Liver (tissue), 8 donors: ENCODE measurements at regions not wholly inside any gene's neighbourhood (a gene's known extent, or its start where the extent isn't known, plus 50 kb on each side); places are given as distances from the start of the nearest gene placed in this dataset.
"Not testable (repeated sequence)": the region's sequence is repeated elsewhere in the genome, so short reads cannot be mapped to it uniquely, and the experiment has no call there.

Experiments used
- DNase-seq: peaks from one replicate; pipeline ENCODE4 v3.0.0-alpha.2; 2017; ENCODE audit warnings: low spot score
- H3K27ac ChIP-seq, 2 donors: one replicate each; pipeline ENCODE4 v1.7.0; 2013; ENCODE audit warnings: inconsistent platforms in 2 of 2, low read length in 2 of 2, control low read depth in 1 of 2, low read depth in 1 of 2, mild to moderate bottlenecking in 1 of 2
- H3K27me3 ChIP-seq, 4 donors: one replicate each; pipeline versions ENCODE4 v1.6.1 to v1.7.0; 2013; ENCODE audit warnings: low read length in 3 of 4, inconsistent platforms in 1 of 4, mild to moderate bottlenecking in 1 of 4, moderate library complexity in 1 of 4; ENCODE audit not compliant: control insufficient read depth in 4 of 4, insufficient read depth in 4 of 4
- H3K36me3 ChIP-seq, 4 donors: one replicate each; pipeline versions ENCODE4 v1.6.1 to v1.7.0; 2013; ENCODE audit warnings: low read length in 3 of 4, mild to moderate bottlenecking in 3 of 4, low read depth in 1 of 4, moderate library complexity in 1 of 4; ENCODE audit not compliant: control insufficient read depth in 4 of 4, insufficient read depth in 3 of 4
- H3K4me1 ChIP-seq, 4 donors: one replicate each; pipeline versions ENCODE4 v1.6.1 to v1.7.0; 2013; ENCODE audit warnings: low read length in 3 of 4, mild to moderate bottlenecking in 3 of 4, moderate library complexity in 1 of 4; ENCODE audit not compliant: control insufficient read depth in 4 of 4, insufficient read depth in 4 of 4
- H3K4me3 ChIP-seq, 3 donors: one replicate each; pipeline versions ENCODE4 v1.6.1 to v1.7.0; 2013; ENCODE audit warnings: low read length in 3 of 3, control low read depth in 1 of 3, low read depth in 1 of 3, mild to moderate bottlenecking in 1 of 3
- H3K9ac ChIP-seq, 2 donors: one replicate each; pipeline ENCODE4 v1.7.0; 2013; ENCODE audit warnings: low read length in 2 of 2, mild to moderate bottlenecking in 2 of 2, moderate library complexity in 2 of 2, control low read depth in 1 of 2, low read depth in 1 of 2
- H3K9me3 ChIP-seq, 4 donors: one replicate each; pipeline versions ENCODE4 v1.6.1 to v1.7.0; 2013; ENCODE audit warnings: low read length in 3 of 4; ENCODE audit not compliant: control insufficient read depth in 4 of 4
- FOXA1 ChIP-seq: IDR thresholded peaks from 2 replicates; pipeline ENCODE4 v1.6.1; 2016; ENCODE audit warnings: antibody characterized with exemption
- FOXA2 ChIP-seq: IDR thresholded peaks from 2 replicates; pipeline ENCODE4 v1.6.1; 2016; ENCODE audit warnings: antibody characterized with exemption
- GABPA ChIP-seq, 2 donors: IDR thresholded peaks in 1 of 2; conservative IDR thresholded peaks in 1 of 2; 2 replicates each; pipeline ENCODE4 v1.6.1; 2016; ENCODE audit warnings: antibody characterized with exemption in 2 of 2, mild to moderate bottlenecking in 1 of 2, moderate library complexity in 1 of 2
- HNF4A ChIP-seq, 2 donors: conservative IDR thresholded peaks; 2 replicates each; pipeline ENCODE4 v1.6.1; 2016; ENCODE audit warnings: antibody characterized with exemption in 2 of 2, mild to moderate bottlenecking in 2 of 2
- JUND ChIP-seq, 2 donors: IDR thresholded peaks; 2 replicates each; pipeline ENCODE4 v1.6.1; 2016; ENCODE audit warnings: antibody characterized with exemption in 2 of 2
- NR2F2 ChIP-seq: IDR thresholded peaks from 2 replicates; pipeline ENCODE4 v1.6.1; 2016; ENCODE audit warnings: antibody characterized with exemption
- RAD21 ChIP-seq, 2 donors: IDR thresholded peaks; 2 replicates each; pipeline ENCODE4 v1.6.1; 2016; ENCODE audit warnings: antibody characterized with exemption in 2 of 2, mild to moderate bottlenecking in 2 of 2
- REST ChIP-seq: IDR thresholded peaks from 2 replicates; pipeline ENCODE4 v1.6.1; 2016; ENCODE audit warnings: antibody characterized with exemption, mild to moderate bottlenecking
- SP1 ChIP-seq: IDR thresholded peaks from 2 replicates; pipeline ENCODE4 v1.6.1; 2018; ENCODE audit warnings: antibody characterized with exemption, mild to moderate bottlenecking
- TAF1 ChIP-seq: conservative IDR thresholded peaks from 2 replicates; pipeline ENCODE4 v1.6.1; 2016; ENCODE audit warnings: antibody characterized with exemption, mild to moderate bottlenecking
- YY1 ChIP-seq: IDR thresholded peaks from 2 replicates; pipeline ENCODE4 v1.6.1; 2016; ENCODE audit warnings: antibody characterized with exemption, mild to moderate bottlenecking
- WGBS: extraction: QIAGEN DNeasy Blood & Tissue Kit; methylation state at CpG from one replicate; pipeline ENCODE4 v1.1.7; 2013; 5-methylcytosine and 5-hydroxymethylcytosine counted together
- TF ChIP-seq, protein P1 (sequence below): IDR thresholded peaks from 2 replicates; pipeline ENCODE4 v1.6.1; 2016; ENCODE audit warnings: antibody characterized with exemption
- TF ChIP-seq, protein P2 (sequence below): fragments of 150-350 bp; IDR thresholded peaks from 2 replicates; pipeline ENCODE4 v1.5.1; 2017; ENCODE audit warnings: improper control_type of control experiment, low read depth, low read length; ENCODE audit not compliant: missing input control
- TF ChIP-seq, protein P3 (sequence below): IDR thresholded peaks from 2 replicates; pipeline ENCODE4 v1.6.1; 2016; ENCODE audit warnings: antibody characterized with exemption
- donor health status: healthy.
- donor health status: healthy.
- donor health status: healthy.
- donor health status: healthy.
- donor health status: healthy.

- Histone ChIP-seq H3K4me3 (no peak overlapping the region), H3K4me1 (no peaks in the 10 kb centered on the region), H3K27ac (no peak overlapping the region), H3K36me3 (no peaks in the 10 kb centered on the region), H3K27me3 (no peaks in the 10 kb centered on the region), H3K9me3 (no peaks in the 10 kb centered on the region), H3K9ac (no peak overlapping the region)
- WGBS, result 41% methylated on average over 4 of the region's 4 CpGs
- DNase-seq, result no peak
- TF ChIP-seq FOXA1 (no peak), NR2F2 (no peak)
Measured at GRCh38 chr3:76311941-76312340, 526.6 kb upstream of the ZNF717 start.

GRCh38 chr3:76315906-76316305 is 530.6 kb upstream of the ZNF717 start:
- 81% methylated on average over 6 of the region's 6 CpGs for WGBS
- H3K9me3 ChIP-seq, DNase-seq, H3K27ac ChIP-seq, H3K9ac ChIP-seq, H3K4me1 ChIP-seq, H3K36me3 ChIP-seq, H3K4me3 ChIP-seq, H3K27me3 ChIP-seq: not testable (repeated sequence)

- TF ChIP-seq HNF4A (conservative IDR thresholded peaks at IDR 0.05) (no peak), FOXA2 (no peak), REST (no peak), FOXA1 (no peak), RAD21 (IDR thresholded peaks at IDR 0.05) (no peak), JUND (IDR thresholded peaks at IDR 0.05) (no peak), GABPA (IDR thresholded peaks at IDR 0.05 in 1 of 2, conservative IDR thresholded peaks at IDR 0.05 in 1 of 2) (no peak), SP1 (no peak), NR2F2 (no peak), YY1 (no peak), TAF1 (no peak)
- TF ChIP-seq, protein P1, sequence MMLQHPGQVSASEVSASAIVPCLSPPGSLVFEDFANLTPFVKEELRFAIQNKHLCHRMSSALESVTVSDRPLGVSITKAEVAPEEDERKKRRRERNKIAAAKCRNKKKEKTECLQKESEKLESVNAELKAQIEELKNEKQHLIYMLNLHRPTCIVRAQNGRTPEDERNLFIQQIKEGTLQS, result no peak
- TF ChIP-seq, protein P2, sequence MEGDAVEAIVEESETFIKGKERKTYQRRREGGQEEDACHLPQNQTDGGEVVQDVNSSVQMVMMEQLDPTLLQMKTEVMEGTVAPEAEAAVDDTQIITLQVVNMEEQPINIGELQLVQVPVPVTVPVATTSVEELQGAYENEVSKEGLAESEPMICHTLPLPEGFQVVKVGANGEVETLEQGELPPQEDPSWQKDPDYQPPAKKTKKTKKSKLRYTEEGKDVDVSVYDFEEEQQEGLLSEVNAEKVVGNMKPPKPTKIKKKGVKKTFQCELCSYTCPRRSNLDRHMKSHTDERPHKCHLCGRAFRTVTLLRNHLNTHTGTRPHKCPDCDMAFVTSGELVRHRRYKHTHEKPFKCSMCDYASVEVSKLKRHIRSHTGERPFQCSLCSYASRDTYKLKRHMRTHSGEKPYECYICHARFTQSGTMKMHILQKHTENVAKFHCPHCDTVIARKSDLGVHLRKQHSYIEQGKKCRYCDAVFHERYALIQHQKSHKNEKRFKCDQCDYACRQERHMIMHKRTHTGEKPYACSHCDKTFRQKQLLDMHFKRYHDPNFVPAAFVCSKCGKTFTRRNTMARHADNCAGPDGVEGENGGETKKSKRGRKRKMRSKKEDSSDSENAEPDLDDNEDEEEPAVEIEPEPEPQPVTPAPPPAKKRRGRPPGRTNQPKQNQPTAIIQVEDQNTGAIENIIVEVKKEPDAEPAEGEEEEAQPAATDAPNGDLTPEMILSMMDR, result no peak
- TF ChIP-seq, protein P3, sequence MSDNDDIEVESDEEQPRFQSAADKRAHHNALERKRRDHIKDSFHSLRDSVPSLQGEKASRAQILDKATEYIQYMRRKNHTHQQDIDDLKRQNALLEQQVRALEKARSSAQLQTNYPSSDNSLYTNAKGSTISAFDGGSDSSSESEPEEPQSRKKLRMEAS, result no peak
- 82% methylated on average over 4 of the region's 4 CpGs for WGBS
- Histone ChIP-seq H3K27me3 (no peaks in the 10 kb centered on the region), H3K4me3 (no peak overlapping the region), H3K9me3 (no peaks in the 10 kb centered on the region), H3K9ac (no peak overlapping the region), H3K4me1 (no peaks in the 10 kb centered on the region), H3K36me3 (no peaks in the 10 kb centered on the region), H3K27ac (no peak overlapping the region)
- DNase-seq, result no peak
Measured at GRCh38 chr3:76321614-76322013, 536.3 kb upstream of the ZNF717 start.
